ENCODE measurements at regions not wholly inside any gene's neighbourhood (a gene's known extent, or its start where the extent isn't known, plus 50 kb on each side); places are given as distances from the start of the nearest gene placed in this dataset.

DNA sequence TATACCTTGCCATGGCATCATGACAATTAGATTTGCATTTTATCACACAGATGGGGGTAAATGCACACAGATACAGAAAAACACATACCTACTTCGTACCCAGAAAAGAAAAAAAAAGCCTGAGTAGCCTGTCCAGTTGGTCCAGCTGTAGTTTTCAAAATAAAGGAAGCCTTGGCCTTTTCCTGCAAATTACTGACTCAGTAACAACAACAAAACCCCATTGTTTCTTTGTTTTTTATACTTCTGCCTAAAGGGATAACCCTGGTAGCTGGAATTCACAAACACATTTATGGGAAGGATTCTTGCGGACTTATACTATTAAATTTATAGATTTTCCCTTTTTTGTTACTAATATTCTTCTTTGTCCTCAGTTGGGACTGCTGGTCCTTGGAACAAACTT is 156.4 kb upstream of the PCDH10 start:
- Mint-ChIP-seq H3K4me3 (no peak overlapping the region), H3K9me3 (no peaks in the 10 kb centered on the region), H3K36me3 (ENCODE audit: low read depth) (no peaks in the 10 kb centered on the region), H3K27ac (no peak overlapping the region), H3K27me3 (ENCODE audit: low read depth, poor library complexity) (no peaks in the 10 kb centered on the region), H3K4me1 (no peaks in the 10 kb centered on the region)
- DNase-seq, result no peak
- TF ChIP-seq CTCF (IDR thresholded peaks at IDR 0.05), result no peak

GRCh38 chr4:132998585-132999230 is 150.4 kb upstream of the PCDH10 start:
- no peak for DNase-seq
- no peaks in the 10 kb centered on the region for H3K27me3 Mint-ChIP-seq (ENCODE audit: low read depth, poor library complexity)
- no peak for TF ChIP-seq CTCF (IDR thresholded peaks at IDR 0.05)
- no peaks in the 10 kb centered on the region for H3K36me3 Mint-ChIP-seq (ENCODE audit: low read depth)
- H3K27ac Mint-ChIP-seq, result no peak overlapping the region
- H3K4me3 Mint-ChIP-seq, result no peak overlapping the region
- H3K4me1 Mint-ChIP-seq, result no peaks in the 10 kb centered on the region
- H3K9me3 Mint-ChIP-seq, result no peaks in the 10 kb centered on the region

- H3K27ac Mint-ChIP-seq, result no peak overlapping the region
These were observed 149.1 kb upstream of the PCDH10 start for GRCh38 chr4:133000012-133000411.

GRCh38 chr4:133003169-133003568 is 145.9 kb upstream of the PCDH10 start:
- Mint-ChIP-seq H3K4me3 (no peak overlapping the region), H3K27me3 (ENCODE audit: low read depth, poor library complexity) (no peaks in the 10 kb centered on the region), H3K4me1 (no peaks in the 10 kb centered on the region), H3K27ac (no peak overlapping the region), H3K36me3 (ENCODE audit: low read depth) (no peaks in the 10 kb centered on the region), H3K9me3 (no peaks in the 10 kb centered on the region)
- DNase-seq, result no peak
- no peak for TF ChIP-seq CTCF (IDR thresholded peaks at IDR 0.05)

More at GRCh38 chr4:133000012-133000411, 149.1 kb upstream of the PCDH10 start:
- no peaks in the 10 kb centered on the region for H3K36me3 Mint-ChIP-seq (ENCODE audit: low read depth)
- no peaks in the 10 kb centered on the region for H3K27me3 Mint-ChIP-seq (ENCODE audit: low read depth, poor library complexity)
- H3K9me3 Mint-ChIP-seq, result no peaks in the 10 kb centered on the region
- H3K4me3 Mint-ChIP-seq, result no peak overlapping the region
- no peaks in the 10 kb centered on the region for H3K4me1 Mint-ChIP-seq
- TF ChIP-seq CTCF (IDR thresholded peaks at IDR 0.05), result no peak
- no peak for DNase-seq

DNA sequence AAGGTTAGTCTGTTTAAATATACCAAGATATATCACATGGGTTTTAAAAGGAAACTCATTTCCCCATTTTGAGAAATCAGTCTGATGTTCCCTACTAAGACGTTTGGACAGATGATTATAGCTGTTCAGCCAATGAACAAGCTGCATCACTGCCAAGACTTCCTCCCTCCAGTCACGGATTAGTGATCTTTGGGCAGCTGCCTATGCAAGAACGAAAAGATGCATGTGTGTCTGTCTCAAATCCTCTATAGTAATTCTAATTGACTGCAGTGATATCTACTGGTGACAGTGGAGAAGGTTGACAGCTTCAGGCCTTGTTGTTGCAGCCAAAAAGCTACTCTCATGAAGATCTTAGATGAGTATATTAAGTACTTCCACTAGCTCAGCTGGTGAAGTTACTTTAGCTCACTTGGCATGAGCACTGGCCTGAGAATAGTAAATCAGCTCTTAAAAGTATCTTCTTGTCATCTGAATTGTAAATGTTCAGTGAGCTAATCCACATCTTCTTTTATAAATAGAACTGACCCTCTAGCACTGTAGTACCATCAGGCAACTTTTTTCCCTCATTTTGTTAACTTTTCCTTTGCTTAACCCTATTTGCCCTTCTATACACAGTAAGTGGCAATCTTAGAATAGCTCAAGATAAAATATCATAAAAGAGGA is 134.5 kb upstream of the PCDH10 start:
- no peaks in the 10 kb centered on the region for H3K27me3 Mint-ChIP-seq (ENCODE audit: low read depth, poor library complexity)
- no peak overlapping the region for H3K27ac Mint-ChIP-seq
- no peak for DNase-seq
- peaks cover 11% of the 10 kb centered on the region for H3K9me3 Mint-ChIP-seq
- H3K4me3 Mint-ChIP-seq, result no peak overlapping the region
- TF ChIP-seq CTCF (IDR thresholded peaks at IDR 0.05), result no peak
- no peaks in the 10 kb centered on the region for H3K4me1 Mint-ChIP-seq
- no peaks in the 10 kb centered on the region for H3K36me3 Mint-ChIP-seq (ENCODE audit: low read depth)

DNA sequence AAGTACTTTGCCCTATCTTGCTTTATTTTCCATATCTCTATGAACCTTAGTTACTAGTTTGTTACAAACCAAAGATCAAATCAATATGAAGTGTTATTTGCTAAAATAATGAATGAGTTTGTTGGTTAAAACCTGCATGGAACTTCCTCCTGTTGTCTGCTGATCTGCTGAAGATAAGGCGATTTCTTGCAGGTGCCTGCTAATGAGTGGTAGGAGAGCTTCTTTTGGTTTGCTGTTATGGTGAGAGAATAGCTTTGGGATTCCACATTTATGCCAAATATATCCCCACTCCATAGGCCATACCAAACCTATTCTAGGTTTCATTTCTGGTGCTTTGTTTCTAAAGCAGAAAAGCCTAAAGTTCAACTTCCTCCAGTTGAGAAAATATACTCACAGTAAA is 103.8 kb upstream of the PCDH10 start:
- TF ChIP-seq CTCF (IDR thresholded peaks at IDR 0.05), result no peak
- Mint-ChIP-seq H3K27me3 (ENCODE audit: low read depth, poor library complexity) (peaks cover 5% of the 10 kb centered on the region), H3K4me1 (no peaks in the 10 kb centered on the region), H3K27ac (no peak overlapping the region), H3K36me3 (ENCODE audit: low read depth) (no peaks in the 10 kb centered on the region), H3K9me3 (peaks cover 6% of the 10 kb centered on the region), H3K4me3 (no peak overlapping the region)
- DNase-seq, result no peak
